ENCODE measurements at regions not wholly inside any gene's neighbourhood (a gene's known extent, or its start where the extent isn't known, plus 50 kb on each side); places are given as distances from the start of the nearest gene placed in this dataset.

GRCh38 chr2:54065411-54065810 is 50.0 kb upstream of the ACYP2 start:
- TF ChIP-seq CTCF (IDR thresholded peaks at IDR 0.05; ENCODE audit: low read depth, low read length, missing control alignments): no peak
- no peak for DNase-seq (ENCODE audit: low read depth)
- no peak overlapping the region for H3K4me3 ChIP-seq (ENCODE audit: low read depth, low read length)

GRCh38 chr2:54063967-54064535 is 51.4 kb upstream of the ACYP2 start:
- H3K4me3 ChIP-seq (ENCODE audit: low read depth, low read length): no peak overlapping the region
- TF ChIP-seq CTCF (IDR thresholded peaks at IDR 0.05; ENCODE audit: low read depth, low read length, missing control alignments): no peak
- DNase-seq (ENCODE audit: low read depth): no peak

- DNase-seq (ENCODE audit: low read depth): no peak
- H3K4me3 ChIP-seq (ENCODE audit: low read depth, low read length): no peak overlapping the region
- TF ChIP-seq CTCF (IDR thresholded peaks at IDR 0.05; ENCODE audit: low read depth, low read length, missing control alignments): no peak
These were observed 53.0 kb upstream of the ACYP2 start for GRCh38 chr2:54062401-54062800.

- no peak for DNase-seq (ENCODE audit: low read depth)
- TF ChIP-seq CTCF (IDR thresholded peaks at IDR 0.05; ENCODE audit: low read depth, low read length, missing control alignments): no peak
- no peak overlapping the region for H3K4me3 ChIP-seq (ENCODE audit: low read depth, low read length)
These were observed 54.1 kb upstream of the ACYP2 start for GRCh38 chr2:54061272-54061671.

GRCh38 chr2:54059986-54060385 is 55.4 kb upstream of the ACYP2 start:
- DNase-seq (ENCODE audit: low read depth): no peak

GRCh38 chr2:54059504-54059903 is 55.9 kb upstream of the ACYP2 start:
- no peak overlapping the region for H3K4me3 ChIP-seq (ENCODE audit: low read depth, low read length)
- DNase-seq (ENCODE audit: low read depth): no peak
- TF ChIP-seq CTCF (IDR thresholded peaks at IDR 0.05; ENCODE audit: low read depth, low read length, missing control alignments): no peak

More at GRCh38 chr2:54059986-54060385, 55.4 kb upstream of the ACYP2 start:
- TF ChIP-seq CTCF (IDR thresholded peaks at IDR 0.05; ENCODE audit: low read depth, low read length, missing control alignments): no peak
- H3K4me3 ChIP-seq (ENCODE audit: low read depth, low read length): no peak overlapping the region

GRCh38 chr2:54058449-54058848 is 57.0 kb upstream of the ACYP2 start:
- H3K4me3 ChIP-seq (ENCODE audit: low read depth, low read length): no peak overlapping the region
- TF ChIP-seq CTCF (IDR thresholded peaks at IDR 0.05; ENCODE audit: low read depth, low read length, missing control alignments): no peak
- DNase-seq (ENCODE audit: low read depth): no peak
